H1 (cell line): ENCODE measurements at regions not wholly inside any gene's neighbourhood (a gene's known extent, or its start where the extent isn't known, plus 50 kb on each side); places are given as distances from the start of the nearest gene placed in this dataset.

ENCODE experiments used
- GABPA ChIP-seq: IDR thresholded peaks from 2 replicates; pipeline ENCODE4 v1.6.1; 2011; ENCODE audit warnings: mild to moderate bottlenecking, low read length, moderate library complexity, borderline replicate concordance; ENCODE audit not compliant: insufficient read depth

DNA sequence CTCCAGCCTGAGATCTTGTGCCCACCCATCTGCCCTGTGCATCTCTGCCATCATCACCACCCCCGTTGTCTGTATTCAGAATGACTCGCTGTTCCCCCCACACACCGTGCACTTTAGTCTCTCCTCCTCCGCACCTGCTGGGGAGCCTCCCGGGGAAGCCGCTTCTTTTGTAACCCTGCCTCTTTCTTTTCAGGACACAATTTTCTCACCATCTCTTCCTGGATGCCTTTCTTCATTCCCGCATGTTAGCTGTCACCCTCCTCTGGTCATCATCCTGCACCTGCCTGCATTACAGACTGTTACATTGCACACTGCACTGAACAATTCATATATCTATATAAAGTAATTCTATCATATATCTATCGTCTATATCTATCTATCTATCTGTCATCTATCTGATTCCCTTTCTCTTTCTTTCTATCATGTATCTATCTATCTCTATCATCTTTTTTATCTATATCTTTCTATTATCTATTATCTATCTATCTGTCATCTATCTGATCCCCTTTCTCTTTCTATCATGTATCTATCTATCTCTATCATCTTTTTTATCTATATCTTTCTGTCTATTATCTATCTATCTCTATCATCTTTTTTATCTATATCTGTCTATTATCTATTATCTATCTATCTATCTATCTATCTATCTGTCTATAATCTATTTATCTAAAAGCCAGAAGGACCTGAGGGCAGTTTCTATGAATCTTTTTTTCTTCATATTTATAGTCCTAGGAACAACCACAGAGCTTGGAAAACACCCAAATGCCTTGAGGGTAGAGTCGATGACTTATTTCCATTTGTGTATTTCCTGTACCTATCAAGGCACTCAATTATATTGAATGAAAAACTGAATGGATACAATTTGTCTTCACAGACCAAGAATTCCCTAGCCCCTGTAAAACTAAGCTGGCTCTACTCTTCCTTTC is 642.5 kb downstream of the ACTR3B start (continued):
- no peak for TF ChIP-seq GABPA
